ENCODE measurements at regions not wholly inside any gene's neighbourhood (a gene's known extent, or its start where the extent isn't known, plus 50 kb on each side); places are given as distances from the start of the nearest gene placed in this dataset.

GRCh38 chr4:13007802-13008470 lies 476.2 kb downstream of the RAB28 start:
- no peak for TF ChIP-seq CTCF (IDR thresholded peaks at IDR 0.05 in 2 of 3, conservative IDR thresholded peaks at IDR 0.05 in 1 of 3; ENCODE audit: borderline replicate concordance in 1 of 3, insufficient read depth in 1 of 3, low read depth in 2 of 3, low read length in 2 of 3)
- no peak for TF ChIP-seq POLR2A (IDR thresholded peaks at IDR 0.05; ENCODE audit: borderline replicate concordance, extremely low read depth, insufficient read depth, insufficient read length)
- TF ChIP-seq EZH2 (IDR thresholded peaks at IDR 0.05), result no peak
- no peak for TF ChIP-seq JUND (IDR thresholded peaks at IDR 0.05)
- TF ChIP-seq ZNF274 (IDR thresholded peaks at IDR 0.05; ENCODE audit: low read depth, low read length), result no peak
- no peak for TF ChIP-seq POLR2AphosphoS5 (IDR thresholded peaks at IDR 0.05; ENCODE audit: low read depth, low read length)
- no peak for TF ChIP-seq TCF7L2 (IDR thresholded peaks at IDR 0.05; ENCODE audit: borderline replicate concordance, extremely low read depth, insufficient read depth, insufficient read length)
